Osteoblast (primary cell): ENCODE measurements at regions not wholly inside any gene's neighbourhood (a gene's known extent, or its start where the extent isn't known, plus 50 kb on each side); places are given as distances from the start of the nearest gene placed in this dataset.

Experiments used
- DNase-seq: peaks from one replicate; pipeline ENCODE4 v3.0.0; 2011; ENCODE audit warnings: low spot score, mixed read lengths; ENCODE audit not compliant: insufficient read length; ENCODE audit errors: missing footprints
- H2AFZ ChIP-seq: 2 replicates; pipeline ENCODE4 v1.6.0; 2011; ENCODE audit warnings: mild to moderate bottlenecking, low read length
- H3K27ac ChIP-seq: 2 replicates; pipeline ENCODE4 v1.5.1; 2011; ENCODE audit warnings: mild to moderate bottlenecking, low read depth, low read length, moderate library complexity
- H3K27me3 ChIP-seq: 2 replicates; pipeline ENCODE4 v1.6.0; 2012; ENCODE audit warnings: mild to moderate bottlenecking, control low read depth, inconsistent platforms, low read length, moderate library complexity; ENCODE audit not compliant: insufficient read depth
- H3K36me3 ChIP-seq: 2 replicates; pipeline ENCODE4 v1.5.1; 2011; ENCODE audit warnings: mild to moderate bottlenecking, low read length, control low read depth, moderate library complexity; ENCODE audit not compliant: insufficient read depth
- H3K4me1 ChIP-seq: 2 replicates; pipeline ENCODE4 v1.5.1; 2011; ENCODE audit warnings: mild to moderate bottlenecking, low read length, control low read depth, moderate library complexity; ENCODE audit not compliant: insufficient read depth
- H3K4me2 ChIP-seq: 2 replicates; pipeline ENCODE4 v1.6.0; 2011; ENCODE audit warnings: mild to moderate bottlenecking, low read length; ENCODE audit not compliant: insufficient read depth
- H3K4me3 ChIP-seq: fragments of 200-600 bp; sonication (generic); 3 replicates; pipeline ENCODE4 v1.5.1; 2012; ENCODE audit warnings: mild to moderate bottlenecking, low read length, inconsistent platforms; ENCODE audit not compliant: insufficient read depth
- H3K79me2 ChIP-seq: 2 replicates; pipeline ENCODE4 v1.6.0; 2012; ENCODE audit warnings: mild to moderate bottlenecking, low read length, control low read depth, inconsistent platforms; ENCODE audit not compliant: insufficient read depth
- H3K9me3 ChIP-seq: 2 replicates; pipeline ENCODE4 v1.5.1; 2011; ENCODE audit warnings: low read depth, low read length, control low read depth
- H4K20me1 ChIP-seq: 2 replicates; pipeline ENCODE4 v1.6.0; 2012; ENCODE audit warnings: mild to moderate bottlenecking, low read length, control low read depth; ENCODE audit not compliant: insufficient read depth
- CTCF ChIP-seq: IDR thresholded peaks from 2 replicates; pipeline ENCODE4 v1.5.1; 2011; ENCODE audit warnings: mild to moderate bottlenecking, low read depth, low read length, moderate library complexity; ENCODE audit errors: extremely low read depth

GRCh38 chr12:90042920-90043641 lies 334.4 kb upstream of the ATP2B1 start:
- no peak for TF ChIP-seq CTCF
- DNase-seq: no peak
- Histone ChIP-seq H3K36me3 (no peaks in the 10 kb centered on the region), H3K9me3 (no peaks in the 10 kb centered on the region), H3K4me2 (no peak overlapping the region), H3K4me3 (no peak overlapping the region), H4K20me1 (no peaks in the 10 kb centered on the region), H2AFZ (no peak overlapping the region), H3K4me1 (peaks cover 14% of the 10 kb centered on the region), H3K27me3 (no peaks in the 10 kb centered on the region), H3K79me2 (no peaks in the 10 kb centered on the region), H3K27ac (peak overlapping the region; percentile 31)

DNA sequence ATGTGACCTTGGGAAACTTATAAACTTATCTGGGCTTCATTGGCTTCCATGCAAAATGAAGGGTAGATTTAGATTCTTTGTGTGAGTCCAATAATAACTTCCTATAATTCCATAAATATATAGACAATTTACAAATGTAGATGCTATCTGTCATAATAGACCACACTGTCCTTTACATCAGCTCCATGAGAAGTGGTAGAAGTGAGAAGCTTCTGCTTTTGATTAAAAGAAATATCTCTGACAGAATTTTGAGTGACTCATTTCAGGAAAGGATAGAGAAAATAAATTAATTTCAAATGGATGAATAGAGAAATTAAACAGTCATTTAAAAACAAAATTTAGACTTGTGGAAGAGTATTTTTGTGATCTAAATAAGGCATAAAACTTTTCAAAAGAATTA lies 329.7 kb upstream of the ATP2B1 start:
- Histone ChIP-seq H3K4me2 (peak overlapping the region; percentile 7), H2AFZ (no peak overlapping the region), H4K20me1 (no peaks in the 10 kb centered on the region), H3K27me3 (no peaks in the 10 kb centered on the region), H3K36me3 (no peaks in the 10 kb centered on the region), H3K4me3 (no peak overlapping the region), H3K4me1 (peaks cover 29% of the 10 kb centered on the region), H3K27ac (peak overlapping the region; percentile 74), H3K9me3 (no peaks in the 10 kb centered on the region), H3K79me2 (no peaks in the 10 kb centered on the region)
- no peak for DNase-seq
- TF ChIP-seq CTCF: no peak

GRCh38 chr12:90037740-90038139 lies 329.1 kb upstream of the ATP2B1 start:
- Histone ChIP-seq H3K4me2 (peak overlapping the region; percentile 7), H3K4me1 (peaks cover 24% of the 10 kb centered on the region), H3K9me3 (no peaks in the 10 kb centered on the region), H3K27ac (peak overlapping the region; percentile 74), H3K4me3 (no peak overlapping the region), H2AFZ (peak overlapping the region; percentile 71), H3K79me2 (no peaks in the 10 kb centered on the region), H3K36me3 (no peaks in the 10 kb centered on the region), H3K27me3 (no peaks in the 10 kb centered on the region), H4K20me1 (no peaks in the 10 kb centered on the region)
- peak; percentile 81 for DNase-seq
- TF ChIP-seq CTCF: no peak

GRCh38 chr12:90036637-90037036 lies 328.0 kb upstream of the ATP2B1 start:
- peak; percentile 57 for DNase-seq
- Histone ChIP-seq H3K9me3 (no peaks in the 10 kb centered on the region), H3K36me3 (no peaks in the 10 kb centered on the region), H3K4me3 (no peak overlapping the region), H4K20me1 (no peaks in the 10 kb centered on the region), H2AFZ (no peak overlapping the region), H3K4me1 (peaks cover 24% of the 10 kb centered on the region), H3K4me2 (peak overlapping the region; percentile 62), H3K27me3 (no peaks in the 10 kb centered on the region), H3K27ac (peak overlapping the region; percentile 74), H3K79me2 (no peaks in the 10 kb centered on the region)
- TF ChIP-seq CTCF: no peak
